Progenitor cell of endocrine pancreas (in vitro differentiated cells): ENCODE measurements at regions not wholly inside any gene's neighbourhood (a gene's known extent, or its start where the extent isn't known, plus 50 kb on each side); places are given as distances from the start of the nearest gene placed in this dataset.

Source experiments
- DNase-seq: peaks from one replicate; pipeline ENCODE4 v3.0.0; 2021; ENCODE audit warnings: low spot score; ENCODE audit not compliant: unreplicated experiment
- H3K27ac Mint-ChIP-seq: 2 replicates; pipeline ENCODE4 v1.8.0; 2021; ENCODE audit warnings: mild to moderate bottlenecking, moderate library complexity, mixed read lengths
- H3K27me3 Mint-ChIP-seq: 2 replicates; pipeline ENCODE4 v1.8.0; 2021; ENCODE audit warnings: mixed read lengths
- H3K36me3 Mint-ChIP-seq: 2 replicates; pipeline ENCODE4 v1.8.0; 2022; ENCODE audit warnings: mixed read lengths; ENCODE audit not compliant: insufficient read depth
- H3K4me1 Mint-ChIP-seq: 2 replicates; pipeline ENCODE4 v1.8.0; 2021; ENCODE audit warnings: low read depth, mixed read lengths
- H3K4me3 Mint-ChIP-seq: 2 replicates; pipeline ENCODE4 v1.8.0; 2021; ENCODE audit warnings: low read depth, mild to moderate bottlenecking, moderate library complexity, mixed read lengths
- H3K9me3 Mint-ChIP-seq: 2 replicates; pipeline ENCODE4 v1.8.0; 2021; ENCODE audit warnings: low read depth, mixed read lengths
- TF ChIP-seq, protein P1 (sequence below): fragments of 200-600 bp; sonication (generic); IDR thresholded peaks from one replicate; pipeline ENCODE4 v1.5.0; 2021; ENCODE audit warnings: antibody characterized with exemption, mild to moderate bottlenecking; ENCODE audit not compliant: unreplicated experiment

DNA sequence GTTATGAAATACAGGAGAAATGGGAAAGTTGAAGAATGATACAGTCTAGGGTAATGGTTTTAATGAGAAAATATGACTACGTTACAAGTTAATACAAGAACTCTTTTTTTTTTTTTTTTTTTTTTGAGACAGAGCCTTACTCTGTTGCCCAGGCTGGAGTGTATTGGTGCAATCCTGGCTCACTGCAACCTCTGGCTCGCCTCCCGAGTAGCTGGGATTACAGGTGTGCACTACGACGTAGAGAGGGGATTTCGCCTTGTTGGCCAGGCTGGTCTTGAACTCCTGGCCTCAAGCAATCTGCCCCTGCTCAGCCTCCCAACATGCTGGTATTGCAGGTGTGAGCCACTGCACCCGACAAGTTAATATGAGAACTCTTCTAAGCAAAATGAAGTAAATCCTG, 77.1 kb upstream of the SELENOP start:
- Mint-ChIP-seq H3K9me3 (no peaks in the 10 kb centered on the region), H3K27me3 (no peaks in the 10 kb centered on the region), H3K36me3 (no peaks in the 10 kb centered on the region), H3K4me3 (no peak overlapping the region), H3K4me1 (peaks cover 2% of the 10 kb centered on the region), H3K27ac (no peak overlapping the region)
- DNase-seq: no peak
- TF ChIP-seq, protein P1, sequence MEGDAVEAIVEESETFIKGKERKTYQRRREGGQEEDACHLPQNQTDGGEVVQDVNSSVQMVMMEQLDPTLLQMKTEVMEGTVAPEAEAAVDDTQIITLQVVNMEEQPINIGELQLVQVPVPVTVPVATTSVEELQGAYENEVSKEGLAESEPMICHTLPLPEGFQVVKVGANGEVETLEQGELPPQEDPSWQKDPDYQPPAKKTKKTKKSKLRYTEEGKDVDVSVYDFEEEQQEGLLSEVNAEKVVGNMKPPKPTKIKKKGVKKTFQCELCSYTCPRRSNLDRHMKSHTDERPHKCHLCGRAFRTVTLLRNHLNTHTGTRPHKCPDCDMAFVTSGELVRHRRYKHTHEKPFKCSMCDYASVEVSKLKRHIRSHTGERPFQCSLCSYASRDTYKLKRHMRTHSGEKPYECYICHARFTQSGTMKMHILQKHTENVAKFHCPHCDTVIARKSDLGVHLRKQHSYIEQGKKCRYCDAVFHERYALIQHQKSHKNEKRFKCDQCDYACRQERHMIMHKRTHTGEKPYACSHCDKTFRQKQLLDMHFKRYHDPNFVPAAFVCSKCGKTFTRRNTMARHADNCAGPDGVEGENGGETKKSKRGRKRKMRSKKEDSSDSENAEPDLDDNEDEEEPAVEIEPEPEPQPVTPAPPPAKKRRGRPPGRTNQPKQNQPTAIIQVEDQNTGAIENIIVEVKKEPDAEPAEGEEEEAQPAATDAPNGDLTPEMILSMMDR: no peak

DNA sequence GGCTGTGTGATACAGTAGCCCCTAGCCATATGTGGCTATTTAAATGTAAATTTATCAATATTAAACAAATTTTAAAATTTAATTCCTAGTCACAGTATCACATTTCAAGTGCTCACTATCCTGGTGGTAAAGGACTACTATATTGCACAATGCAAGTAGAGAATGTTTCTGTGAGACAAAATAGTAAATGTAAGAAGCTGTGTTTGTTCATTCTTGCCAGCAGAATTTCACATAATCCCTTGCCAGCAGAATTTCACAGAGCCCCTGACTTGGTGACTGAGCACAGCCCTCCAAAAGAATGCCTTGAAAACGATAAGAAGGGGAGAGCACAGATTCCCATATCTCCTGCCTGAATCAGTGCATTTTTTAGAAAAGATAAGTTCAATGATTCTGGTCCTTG, 75.9 kb upstream of the SELENOP start:
- TF ChIP-seq, protein P1: no peak
- Mint-ChIP-seq H3K27ac (no peak overlapping the region), H3K4me3 (no peak overlapping the region), H3K36me3 (no peaks in the 10 kb centered on the region), H3K4me1 (peaks cover 2% of the 10 kb centered on the region), H3K9me3 (no peaks in the 10 kb centered on the region), H3K27me3 (no peaks in the 10 kb centered on the region)
- no peak for DNase-seq

DNA sequence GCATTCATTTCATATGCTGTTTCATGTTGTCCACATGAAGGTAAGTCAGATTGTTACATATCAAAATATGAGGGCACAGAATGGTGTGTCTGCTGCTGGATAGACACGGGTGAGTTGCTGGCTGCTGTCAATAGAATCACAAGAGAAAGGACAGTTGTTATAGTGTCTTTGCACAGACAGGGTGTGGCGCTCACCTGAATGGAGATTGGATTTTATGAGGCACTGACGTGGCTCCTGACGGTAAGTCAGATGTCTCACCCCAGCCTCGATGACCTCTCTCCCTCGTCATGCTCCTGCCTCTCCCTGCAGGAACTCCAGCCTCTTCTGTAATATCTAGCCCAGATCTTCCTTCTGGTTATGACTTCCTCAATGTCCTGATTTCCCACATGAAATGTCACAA, 75.4 kb upstream of the SELENOP start:
- Mint-ChIP-seq H3K9me3 (no peaks in the 10 kb centered on the region), H3K4me3 (no peak overlapping the region), H3K27me3 (no peaks in the 10 kb centered on the region), H3K36me3 (no peaks in the 10 kb centered on the region), H3K4me1 (peaks cover 2% of the 10 kb centered on the region), H3K27ac (no peak overlapping the region)
- no peak for DNase-seq
- TF ChIP-seq, protein P1: no peak

DNA sequence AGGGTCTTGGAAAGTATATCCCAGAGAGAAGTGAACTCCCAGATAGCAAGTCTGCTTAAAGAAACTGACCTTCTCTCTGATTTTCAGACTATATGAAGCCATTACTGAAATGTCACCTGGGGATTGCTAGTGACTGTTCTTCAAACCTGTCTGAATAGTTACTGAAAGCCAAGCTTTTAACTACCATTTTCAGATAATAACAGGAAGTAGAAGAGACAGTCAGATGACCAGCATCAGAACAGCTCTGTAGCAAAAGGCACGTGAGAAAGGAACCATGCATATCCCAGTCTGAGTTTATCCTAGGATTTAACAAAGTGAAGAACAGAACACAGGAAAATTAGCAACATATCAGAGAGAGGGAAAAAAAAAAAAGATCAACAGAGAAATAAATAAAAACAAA, 74.9 kb upstream of the SELENOP start:
- no peaks in the 10 kb centered on the region for H3K36me3 Mint-ChIP-seq
- TF ChIP-seq, protein P1: no peak
- H3K9me3 Mint-ChIP-seq: no peaks in the 10 kb centered on the region
- H3K4me3 Mint-ChIP-seq: no peak overlapping the region
- no peak overlapping the region for H3K27ac Mint-ChIP-seq
- no peaks in the 10 kb centered on the region for H3K27me3 Mint-ChIP-seq
- H3K4me1 Mint-ChIP-seq: peaks cover 2% of the 10 kb centered on the region
- DNase-seq: no peak

DNA sequence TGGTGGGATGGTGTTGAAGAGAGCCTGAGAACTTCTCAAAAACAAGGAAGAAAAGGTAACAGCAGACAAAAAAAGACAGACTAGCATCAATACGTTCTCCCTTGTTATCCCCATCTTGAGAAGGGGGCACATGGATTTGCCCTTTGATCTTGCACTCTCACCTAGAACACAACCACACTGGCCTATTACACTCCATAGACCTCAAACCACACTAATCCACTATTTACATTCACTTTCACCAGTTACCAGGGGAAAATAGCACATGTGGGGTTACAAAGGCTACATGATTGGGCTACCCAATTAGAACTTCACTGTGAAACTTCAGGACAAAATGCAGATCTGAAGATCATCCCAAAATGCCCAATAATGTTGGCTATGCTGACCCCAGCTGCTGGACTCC, 72.6 kb upstream of the SELENOP start:
- H3K4me1 Mint-ChIP-seq: peaks cover 3% of the 10 kb centered on the region
- H3K27me3 Mint-ChIP-seq: no peaks in the 10 kb centered on the region
- TF ChIP-seq, protein P1: no peak
- DNase-seq: no peak
- H3K36me3 Mint-ChIP-seq: no peaks in the 10 kb centered on the region
- no peaks in the 10 kb centered on the region for H3K9me3 Mint-ChIP-seq
- H3K27ac Mint-ChIP-seq: no peak overlapping the region
- H3K4me3 Mint-ChIP-seq: no peak overlapping the region
